ENCODE measurements at regions not wholly inside any gene's neighbourhood (a gene's known extent, or its start where the extent isn't known, plus 50 kb on each side); places are given as distances from the start of the nearest gene placed in this dataset.
"Not testable (repeated sequence)": the region's sequence is repeated elsewhere in the genome, so short reads cannot be mapped to it uniquely, and the experiment has no call there.

- not testable (repeated sequence) for TF ChIP-seq CTCF (IDR thresholded peaks at IDR 0.05); POLR2AphosphoS5 (IDR thresholded peaks at IDR 0.05; ENCODE audit: low read depth, low read length); REST (IDR thresholded peaks at IDR 0.05; ENCODE audit: insufficient read depth in 1 of 2, low read depth in 2 of 2, low read length in 1 of 2)
Observed at GRCh38 chr1:149352205-149352604, 122.6 kb upstream of the NBPF19 start.
